Liver (tissue), 8 donors: ENCODE measurements at regions not wholly inside any gene's neighbourhood (a gene's known extent, or its start where the extent isn't known, plus 50 kb on each side); places are given as distances from the start of the nearest gene placed in this dataset.

Experiments used
- DNase-seq: peaks from one replicate; pipeline ENCODE4 v3.0.0-alpha.2; 2017; ENCODE audit warnings: low spot score
- H3K27ac ChIP-seq, 2 donors: one replicate each; pipeline ENCODE4 v1.7.0; 2013; ENCODE audit warnings: inconsistent platforms in 2 of 2, low read length in 2 of 2, control low read depth in 1 of 2, low read depth in 1 of 2, mild to moderate bottlenecking in 1 of 2
- H3K27me3 ChIP-seq, 4 donors: one replicate each; pipeline versions ENCODE4 v1.6.1 to v1.7.0; 2013; ENCODE audit warnings: low read length in 3 of 4, inconsistent platforms in 1 of 4, mild to moderate bottlenecking in 1 of 4, moderate library complexity in 1 of 4; ENCODE audit not compliant: control insufficient read depth in 4 of 4, insufficient read depth in 4 of 4
- H3K36me3 ChIP-seq, 4 donors: one replicate each; pipeline versions ENCODE4 v1.6.1 to v1.7.0; 2013; ENCODE audit warnings: low read length in 3 of 4, mild to moderate bottlenecking in 3 of 4, low read depth in 1 of 4, moderate library complexity in 1 of 4; ENCODE audit not compliant: control insufficient read depth in 4 of 4, insufficient read depth in 3 of 4
- H3K4me1 ChIP-seq, 4 donors: one replicate each; pipeline versions ENCODE4 v1.6.1 to v1.7.0; 2013; ENCODE audit warnings: low read length in 3 of 4, mild to moderate bottlenecking in 3 of 4, moderate library complexity in 1 of 4; ENCODE audit not compliant: control insufficient read depth in 4 of 4, insufficient read depth in 4 of 4
- H3K4me3 ChIP-seq, 3 donors: one replicate each; pipeline versions ENCODE4 v1.6.1 to v1.7.0; 2013; ENCODE audit warnings: low read length in 3 of 3, control low read depth in 1 of 3, low read depth in 1 of 3, mild to moderate bottlenecking in 1 of 3
- H3K9ac ChIP-seq, 2 donors: one replicate each; pipeline ENCODE4 v1.7.0; 2013; ENCODE audit warnings: low read length in 2 of 2, mild to moderate bottlenecking in 2 of 2, moderate library complexity in 2 of 2, control low read depth in 1 of 2, low read depth in 1 of 2
- H3K9me3 ChIP-seq, 4 donors: one replicate each; pipeline versions ENCODE4 v1.6.1 to v1.7.0; 2013; ENCODE audit warnings: low read length in 3 of 4; ENCODE audit not compliant: control insufficient read depth in 4 of 4
- ATF3 ChIP-seq: IDR thresholded peaks from 2 replicates; pipeline ENCODE4 v1.6.1; 2016; ENCODE audit warnings: antibody characterized with exemption
- EGR1 ChIP-seq, 2 donors: IDR thresholded peaks; 2 replicates each; pipeline ENCODE4 v1.6.1; 2016 to 2018; ENCODE audit warnings: antibody characterized with exemption in 2 of 2, low read depth in 2 of 2
- FOXA1 ChIP-seq: IDR thresholded peaks from 2 replicates; pipeline ENCODE4 v1.6.1; 2016; ENCODE audit warnings: antibody characterized with exemption
- FOXA2 ChIP-seq: IDR thresholded peaks from 2 replicates; pipeline ENCODE4 v1.6.1; 2016; ENCODE audit warnings: antibody characterized with exemption
- GABPA ChIP-seq, 2 donors: IDR thresholded peaks in 1 of 2; conservative IDR thresholded peaks in 1 of 2; 2 replicates each; pipeline ENCODE4 v1.6.1; 2016; ENCODE audit warnings: antibody characterized with exemption in 2 of 2, mild to moderate bottlenecking in 1 of 2, moderate library complexity in 1 of 2
- HNF4A ChIP-seq, 2 donors: conservative IDR thresholded peaks; 2 replicates each; pipeline ENCODE4 v1.6.1; 2016; ENCODE audit warnings: antibody characterized with exemption in 2 of 2, mild to moderate bottlenecking in 2 of 2
- JUND ChIP-seq, 2 donors: IDR thresholded peaks; 2 replicates each; pipeline ENCODE4 v1.6.1; 2016; ENCODE audit warnings: antibody characterized with exemption in 2 of 2
- RAD21 ChIP-seq, 2 donors: IDR thresholded peaks; 2 replicates each; pipeline ENCODE4 v1.6.1; 2016; ENCODE audit warnings: antibody characterized with exemption in 2 of 2, mild to moderate bottlenecking in 2 of 2
- RXRA ChIP-seq, 2 donors: IDR thresholded peaks; 2 replicates each; pipeline ENCODE4 v1.6.1; 2017 to 2018; ENCODE audit warnings: antibody characterized with exemption in 2 of 2, mild to moderate bottlenecking in 1 of 2
- SP1 ChIP-seq: IDR thresholded peaks from 2 replicates; pipeline ENCODE4 v1.6.1; 2018; ENCODE audit warnings: antibody characterized with exemption, mild to moderate bottlenecking
- TAF1 ChIP-seq: conservative IDR thresholded peaks from 2 replicates; pipeline ENCODE4 v1.6.1; 2016; ENCODE audit warnings: antibody characterized with exemption, mild to moderate bottlenecking
- YY1 ChIP-seq: IDR thresholded peaks from 2 replicates; pipeline ENCODE4 v1.6.1; 2016; ENCODE audit warnings: antibody characterized with exemption, mild to moderate bottlenecking
- ZBTB33 ChIP-seq: IDR thresholded peaks from 2 replicates; pipeline ENCODE4 v1.6.1; 2016; ENCODE audit warnings: antibody characterized with exemption
- WGBS: extraction: QIAGEN DNeasy Blood & Tissue Kit; methylation state at CpG from one replicate; pipeline ENCODE4 v1.1.7; 2013; 5-methylcytosine and 5-hydroxymethylcytosine counted together
- TF ChIP-seq, protein P1 (sequence below): fragments of 150-350 bp; IDR thresholded peaks from 2 replicates; pipeline ENCODE4 v1.5.1; 2017; ENCODE audit warnings: improper control_type of control experiment, low read depth, low read length; ENCODE audit not compliant: missing input control
- TF ChIP-seq, protein P2 (sequence below): IDR thresholded peaks from 2 replicates; pipeline ENCODE4 v1.6.1; 2016; ENCODE audit warnings: antibody characterized with exemption, mild to moderate bottlenecking
- TF ChIP-seq, protein P3 (sequence below): IDR thresholded peaks from 2 replicates; pipeline ENCODE4 v1.6.1; 2016; ENCODE audit warnings: antibody characterized with exemption
- donor health status: healthy.
- donor health status: healthy.
- donor health status: healthy.
- donor health status: healthy.
- donor health status: healthy.

GRCh38 chr14:38329246-38329645, 73.4 kb upstream of the CLEC14A start:
- Histone ChIP-seq H3K27me3 (no peaks in the 10 kb centered on the region), H3K27ac (no peak overlapping the region), H3K9ac (no peak overlapping the region), H3K4me1 (no peaks in the 10 kb centered on the region), H3K4me3 (no peak overlapping the region), H3K9me3 (no peaks in the 10 kb centered on the region), H3K36me3 (no peaks in the 10 kb centered on the region)
- WGBS, result 65% methylated on average over 1 of the region's 1 CpG
- TF ChIP-seq GABPA (IDR thresholded peaks at IDR 0.05 in 1 of 2, conservative IDR thresholded peaks at IDR 0.05 in 1 of 2), result no peak
- no peak for DNase-seq

- no peak for TF ChIP-seq RXRA (IDR thresholded peaks at IDR 0.05)
- TF ChIP-seq ATF3, result no peak
- no peak for TF ChIP-seq EGR1 (IDR thresholded peaks at IDR 0.05; ENCODE audit: low read depth in 2 of 2)
- no peak for TF ChIP-seq FOXA2
- no peak for TF ChIP-seq ZBTB33
- TF ChIP-seq HNF4A (conservative IDR thresholded peaks at IDR 0.05), result no peak
- no peak for TF ChIP-seq FOXA1
- no peak overlapping the region for H3K9ac ChIP-seq
- WGBS, result 62% methylated on average over 3 of the region's 3 CpGs
Measured at GRCh38 chr14:38316922-38317321, 61.0 kb upstream of the CLEC14A start.

DNA sequence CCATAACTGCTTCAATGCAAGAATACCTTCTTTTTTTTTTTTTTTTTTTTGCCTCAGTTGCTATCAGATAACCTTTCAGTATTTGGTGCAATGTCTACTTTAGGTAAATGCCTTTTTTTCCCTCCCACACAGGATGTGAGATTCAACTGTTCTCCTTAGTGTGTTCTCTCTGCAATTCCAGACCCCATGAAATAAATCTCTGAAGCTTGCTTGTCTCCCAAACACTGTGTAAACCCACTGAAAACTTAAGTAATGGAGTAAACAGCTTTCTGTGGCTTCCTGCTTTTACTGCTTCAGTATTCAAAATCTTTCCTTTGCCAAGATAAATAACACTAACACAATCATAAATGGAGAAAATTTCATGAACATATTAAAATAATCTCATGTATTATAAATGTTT, 55.8 kb upstream of the CLEC14A start:
- H3K27me3 ChIP-seq, result no peaks in the 10 kb centered on the region
- H3K4me1 ChIP-seq, result no peaks in the 10 kb centered on the region
- H3K36me3 ChIP-seq, result no peaks in the 10 kb centered on the region
- no peaks in the 10 kb centered on the region for H3K9me3 ChIP-seq
- DNase-seq, result no peak
- no peak overlapping the region for H3K4me3 ChIP-seq
- no peak overlapping the region for H3K27ac ChIP-seq
- TF ChIP-seq HNF4A (conservative IDR thresholded peaks at IDR 0.05) (no peak), EGR1 (IDR thresholded peaks at IDR 0.05; ENCODE audit: low read depth in 2 of 2) (no peak), RAD21 (IDR thresholded peaks at IDR 0.05) (no peak), TAF1 (no peak), FOXA1 (no peak), ATF3 (no peak), SP1 (no peak), ZBTB33 (no peak), YY1 (no peak), RXRA (IDR thresholded peaks at IDR 0.05) (no peak), JUND (IDR thresholded peaks at IDR 0.05) (no peak)
- TF ChIP-seq, protein P1, sequence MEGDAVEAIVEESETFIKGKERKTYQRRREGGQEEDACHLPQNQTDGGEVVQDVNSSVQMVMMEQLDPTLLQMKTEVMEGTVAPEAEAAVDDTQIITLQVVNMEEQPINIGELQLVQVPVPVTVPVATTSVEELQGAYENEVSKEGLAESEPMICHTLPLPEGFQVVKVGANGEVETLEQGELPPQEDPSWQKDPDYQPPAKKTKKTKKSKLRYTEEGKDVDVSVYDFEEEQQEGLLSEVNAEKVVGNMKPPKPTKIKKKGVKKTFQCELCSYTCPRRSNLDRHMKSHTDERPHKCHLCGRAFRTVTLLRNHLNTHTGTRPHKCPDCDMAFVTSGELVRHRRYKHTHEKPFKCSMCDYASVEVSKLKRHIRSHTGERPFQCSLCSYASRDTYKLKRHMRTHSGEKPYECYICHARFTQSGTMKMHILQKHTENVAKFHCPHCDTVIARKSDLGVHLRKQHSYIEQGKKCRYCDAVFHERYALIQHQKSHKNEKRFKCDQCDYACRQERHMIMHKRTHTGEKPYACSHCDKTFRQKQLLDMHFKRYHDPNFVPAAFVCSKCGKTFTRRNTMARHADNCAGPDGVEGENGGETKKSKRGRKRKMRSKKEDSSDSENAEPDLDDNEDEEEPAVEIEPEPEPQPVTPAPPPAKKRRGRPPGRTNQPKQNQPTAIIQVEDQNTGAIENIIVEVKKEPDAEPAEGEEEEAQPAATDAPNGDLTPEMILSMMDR, result no peak
- TF ChIP-seq, protein P2, sequence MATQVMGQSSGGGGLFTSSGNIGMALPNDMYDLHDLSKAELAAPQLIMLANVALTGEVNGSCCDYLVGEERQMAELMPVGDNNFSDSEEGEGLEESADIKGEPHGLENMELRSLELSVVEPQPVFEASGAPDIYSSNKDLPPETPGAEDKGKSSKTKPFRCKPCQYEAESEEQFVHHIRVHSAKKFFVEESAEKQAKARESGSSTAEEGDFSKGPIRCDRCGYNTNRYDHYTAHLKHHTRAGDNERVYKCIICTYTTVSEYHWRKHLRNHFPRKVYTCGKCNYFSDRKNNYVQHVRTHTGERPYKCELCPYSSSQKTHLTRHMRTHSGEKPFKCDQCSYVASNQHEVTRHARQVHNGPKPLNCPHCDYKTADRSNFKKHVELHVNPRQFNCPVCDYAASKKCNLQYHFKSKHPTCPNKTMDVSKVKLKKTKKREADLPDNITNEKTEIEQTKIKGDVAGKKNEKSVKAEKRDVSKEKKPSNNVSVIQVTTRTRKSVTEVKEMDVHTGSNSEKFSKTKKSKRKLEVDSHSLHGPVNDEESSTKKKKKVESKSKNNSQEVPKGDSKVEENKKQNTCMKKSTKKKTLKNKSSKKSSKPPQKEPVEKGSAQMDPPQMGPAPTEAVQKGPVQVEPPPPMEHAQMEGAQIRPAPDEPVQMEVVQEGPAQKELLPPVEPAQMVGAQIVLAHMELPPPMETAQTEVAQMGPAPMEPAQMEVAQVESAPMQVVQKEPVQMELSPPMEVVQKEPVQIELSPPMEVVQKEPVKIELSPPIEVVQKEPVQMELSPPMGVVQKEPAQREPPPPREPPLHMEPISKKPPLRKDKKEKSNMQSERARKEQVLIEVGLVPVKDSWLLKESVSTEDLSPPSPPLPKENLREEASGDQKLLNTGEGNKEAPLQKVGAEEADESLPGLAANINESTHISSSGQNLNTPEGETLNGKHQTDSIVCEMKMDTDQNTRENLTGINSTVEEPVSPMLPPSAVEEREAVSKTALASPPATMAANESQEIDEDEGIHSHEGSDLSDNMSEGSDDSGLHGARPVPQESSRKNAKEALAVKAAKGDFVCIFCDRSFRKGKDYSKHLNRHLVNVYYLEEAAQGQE, result no peak
- TF ChIP-seq, protein P3, sequence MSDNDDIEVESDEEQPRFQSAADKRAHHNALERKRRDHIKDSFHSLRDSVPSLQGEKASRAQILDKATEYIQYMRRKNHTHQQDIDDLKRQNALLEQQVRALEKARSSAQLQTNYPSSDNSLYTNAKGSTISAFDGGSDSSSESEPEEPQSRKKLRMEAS, result no peak
- H3K9ac ChIP-seq, result no peak overlapping the region

More at GRCh38 chr14:38316922-38317321, 61.0 kb upstream of the CLEC14A start:
- Histone ChIP-seq H3K9me3 (peaks cover 0 to 3% (median under 1%) of the 10 kb centered on the region in 4 donors), H3K4me3 (no peak overlapping the region), H3K27me3 (no peaks in the 10 kb centered on the region), H3K27ac (no peak overlapping the region), H3K36me3 (no peaks in the 10 kb centered on the region), H3K4me1 (no peaks in the 10 kb centered on the region)
- no peak for DNase-seq
